CD8-positive, alpha-beta memory T cell (primary cell): ENCODE measurements at regions not wholly inside any gene's neighbourhood (a gene's known extent, or its start where the extent isn't known, plus 50 kb on each side); places are given as distances from the start of the nearest gene placed in this dataset.

ENCODE experiments used
- CTCF ChIA-PET: fragments of 350-600 bp; sonication (Branson Sonifier 250); formaldehyde crosslinking; loops from one replicate; lab custom pipeline; 2021; ENCODE audit warnings: antibody characterized with exemption; lab: Charles Lee
- POLR2A ChIA-PET: fragments of 350-600 bp; sonication (Branson Sonifier 250); formaldehyde crosslinking; loops from one replicate; lab custom pipeline; 2021; ENCODE audit warnings: antibody characterized with exemption; lab: Charles Lee
- DNase-seq, 5 donors: peaks; one replicate each; pipeline versions ENCODE4 v3.0.0 to v3.0.0-alpha.2; 2020 to 2022; ENCODE audit warnings: mixed read lengths in 1 of 5
- H3K27ac ChIP-seq: one replicate; pipeline ENCODE4 v1.7.0; 2013; ENCODE audit warnings: low read depth, mild to moderate bottlenecking, low read length, moderate library complexity
- H3K27me3 ChIP-seq: 2 replicates; pipeline ENCODE4 v1.7.0; 2013; ENCODE audit warnings: low read length, mild to moderate bottlenecking; ENCODE audit not compliant: insufficient read depth, poor library complexity, severe bottlenecking
- H3K36me3 ChIP-seq: 2 replicates; pipeline ENCODE4 v1.7.0; 2013; ENCODE audit warnings: mild to moderate bottlenecking, low read length, moderate library complexity; ENCODE audit not compliant: insufficient read depth
- H3K4me1 ChIP-seq: 2 replicates; pipeline ENCODE4 v1.7.0; 2013; ENCODE audit warnings: mild to moderate bottlenecking, low read length, moderate library complexity; ENCODE audit not compliant: insufficient read depth
- H3K4me3 ChIP-seq: 2 replicates; pipeline ENCODE4 v1.7.0; 2013; ENCODE audit warnings: mild to moderate bottlenecking, low read length
- H3K9me3 ChIP-seq: 2 replicates; pipeline ENCODE4 v1.7.0; 2013; ENCODE audit warnings: mild to moderate bottlenecking, low read length
- H3K27ac Mint-ChIP-seq, 8 donors: one replicate each; pipeline ENCODE4 v1.8.0; 2020 to 2021; ENCODE audit warnings: mixed read lengths in 8 of 8, mild to moderate bottlenecking in 6 of 8, inconsistent platforms in 3 of 8, moderate library complexity in 3 of 8
- H3K27me3 Mint-ChIP-seq, 2 donors: one replicate each; pipeline ENCODE4 v1.8.0; 2020 to 2021; ENCODE audit warnings: mixed read lengths in 2 of 2, mild to moderate bottlenecking in 1 of 2, moderate library complexity in 1 of 2
- H3K36me3 Mint-ChIP-seq, 3 donors: one replicate each; pipeline ENCODE4 v1.8.0; 2020 to 2021; ENCODE audit warnings: mixed read lengths in 3 of 3, inconsistent platforms in 1 of 3, mild to moderate bottlenecking in 1 of 3
- H3K4me1 Mint-ChIP-seq, 3 donors: one replicate each; pipeline ENCODE4 v1.8.0; 2020 to 2021; ENCODE audit warnings: mixed read lengths in 3 of 3, inconsistent platforms in 1 of 3, mild to moderate bottlenecking in 1 of 3
- H3K4me3 Mint-ChIP-seq, 7 donors: one replicate each; pipeline ENCODE4 v1.8.0; 2020 to 2021; ENCODE audit warnings: mixed read lengths in 7 of 7, mild to moderate bottlenecking in 6 of 7, moderate library complexity in 4 of 7, inconsistent platforms in 2 of 7
- H3K9me3 Mint-ChIP-seq, 5 donors: one replicate each; pipeline ENCODE4 v1.8.0; 2020 to 2022; ENCODE audit warnings: mixed read lengths in 5 of 5, mild to moderate bottlenecking in 3 of 5, moderate library complexity in 2 of 5, inconsistent platforms in 1 of 5

- no peaks in the 10 kb centered on the region for H3K27me3 ChIP-seq
- no peak overlapping the region for H3K4me3 Mint-ChIP-seq
- H3K9me3 Mint-ChIP-seq: peaks cover 7 to 30% (median 16%) of the 10 kb centered on the region in 5 donors
- H3K4me1 Mint-ChIP-seq: no peaks in the 10 kb centered on the region
- H3K27me3 Mint-ChIP-seq: no peaks in the 10 kb centered on the region
- no peak overlapping the region for H3K27ac Mint-ChIP-seq
- peaks cover 0 to 4% (median 0%) of the 10 kb centered on the region in 3 donors for H3K36me3 Mint-ChIP-seq
- H3K9me3 ChIP-seq: no peaks in the 10 kb centered on the region
- no peaks in the 10 kb centered on the region for H3K4me1 ChIP-seq
- ChIA-PET CTCF (no interaction called here), POLR2A (no interaction called here)
- H3K4me3 ChIP-seq: no peak overlapping the region
- H3K36me3 ChIP-seq: no peaks in the 10 kb centered on the region
- H3K27ac ChIP-seq: no peak overlapping the region
- DNase-seq: no peak
Observed at GRCh38 chr15:24899795-24900194, 55.0 kb upstream of the SNRPN start.

GRCh38 chr15:24901409-24901808, 53.4 kb upstream of the SNRPN start:
- POLR2A ChIA-PET: no interaction called here
- CTCF ChIA-PET: no interaction called here
- peaks cover 0 to 4% (median 0%) of the 10 kb centered on the region in 3 donors for H3K36me3 Mint-ChIP-seq

More at GRCh38 chr15:24901409-24901808, 53.4 kb upstream of the SNRPN start:
- Histone ChIP-seq H3K27ac (no peak overlapping the region), H3K4me1 (no peaks in the 10 kb centered on the region), H3K4me3 (no peak overlapping the region), H3K9me3 (no peaks in the 10 kb centered on the region), H3K36me3 (no peaks in the 10 kb centered on the region), H3K27me3 (no peaks in the 10 kb centered on the region)
- no peaks in the 10 kb centered on the region for H3K27me3 Mint-ChIP-seq
- H3K4me3 Mint-ChIP-seq: no peak overlapping the region
- H3K27ac Mint-ChIP-seq: no peak overlapping the region
- H3K4me1 Mint-ChIP-seq: no peaks in the 10 kb centered on the region
- DNase-seq: no peak
- peaks cover 9 to 25% (median 14%) of the 10 kb centered on the region in 5 donors for H3K9me3 Mint-ChIP-seq
